ENCODE measurements at regions not wholly inside any gene's neighbourhood (a gene's known extent, or its start where the extent isn't known, plus 50 kb on each side); places are given as distances from the start of the nearest gene placed in this dataset.

GRCh38 chr6:82690283-82690682 is 326.7 kb downstream of the TPBG start:
- Mint-ChIP-seq H3K4me1 (peaks cover 13% of the 10 kb centered on the region), H3K27ac (no peak overlapping the region), H3K4me3 (no peak overlapping the region), H3K27me3 (ENCODE audit: low read depth) (no peaks in the 10 kb centered on the region), H3K9me3 (no peaks in the 10 kb centered on the region), H3K36me3 (no peaks in the 10 kb centered on the region)
- ChIA-PET CTCF (interaction anchor here (2.4 kb wide), 1 partner anchor 22 kb away, joined by 7 read pairs; no protein-coding TSS in a partner anchor), POLR2A (no interaction called here)
- DNase-seq (ENCODE audit: low spot score), result no peak
- ATAC-seq, result no peak
- TF ChIP-seq FOXP4 (CRISPR knock-in tag; IDR thresholded peaks at IDR 0.05) (no peak), ZNF512 (CRISPR knock-in tag; IDR thresholded peaks at IDR 0.05; ENCODE audit: borderline replicate concordance) (no peak), ZNF219 (CRISPR knock-in tag; IDR thresholded peaks at IDR 0.05; ENCODE audit: borderline replicate concordance) (no peak), SOX15 (CRISPR knock-in tag; IDR thresholded peaks at IDR 0.05) (no peak), USF2 (CRISPR knock-in tag; IDR thresholded peaks at IDR 0.05) (no peak), IRF2 (CRISPR knock-in tag; IDR thresholded peaks at IDR 0.05; ENCODE audit: borderline replicate concordance, low read depth) (no peak), MYBL2 (CRISPR knock-in tag; IDR thresholded peaks at IDR 0.05) (no peak), NFATC4 (CRISPR knock-in tag; IDR thresholded peaks at IDR 0.05) (no peak), IRF1 (CRISPR knock-in tag; IDR thresholded peaks at IDR 0.05) (no peak), ZNF396 (CRISPR knock-in tag; IDR thresholded peaks at IDR 0.05; ENCODE audit: borderline replicate concordance) (no peak), ZNF416 (CRISPR knock-in tag; IDR thresholded peaks at IDR 0.05) (no peak), NFE2L1 (CRISPR knock-in tag; IDR thresholded peaks at IDR 0.05) (no peak), TCF7 (CRISPR knock-in tag; IDR thresholded peaks at IDR 0.05; ENCODE audit: low read depth) (no peak)

- ChIA-PET CTCF (interaction anchor here (1.0 to 2.4 kb wide), 2 partner anchors 20 to 430 kb away, joined by 3 to 7 read pairs; no protein-coding TSS in a partner anchor), POLR2A (no interaction called here)
- H3K4me3 Mint-ChIP-seq, result no peak overlapping the region
Observed at GRCh38 chr6:82691997-82692396, 328.4 kb downstream of the TPBG start.

GRCh38 chr6:82693094-82693493 is 329.5 kb downstream of the TPBG start:
- CTCF ChIA-PET, result interaction anchor here (1.0 to 1.7 kb wide), 2 partner anchors 19 to 431 kb away, joined by 3 to 4 read pairs; no protein-coding TSS in a partner anchor
- Mint-ChIP-seq H3K4me1 (peaks cover 8% of the 10 kb centered on the region), H3K36me3 (no peaks in the 10 kb centered on the region), H3K27ac (no peak overlapping the region), H3K9me3 (no peaks in the 10 kb centered on the region), H3K4me3 (no peak overlapping the region), H3K27me3 (ENCODE audit: low read depth) (no peaks in the 10 kb centered on the region)
- DNase-seq (ENCODE audit: low spot score) (no peak), ATAC-seq (no peak)
- POLR2A ChIA-PET, result no interaction called here
- TF ChIP-seq E2F1 (CRISPR knock-in tag; IDR thresholded peaks at IDR 0.05) (no peak), ZMAT4 (CRISPR knock-in tag; IDR thresholded peaks at IDR 0.05) (no peak), CREM (CRISPR knock-in tag; IDR thresholded peaks at IDR 0.05) (no peak), ZNF396 (CRISPR knock-in tag; IDR thresholded peaks at IDR 0.05; ENCODE audit: borderline replicate concordance) (no peak), PRDM15 (CRISPR knock-in tag; IDR thresholded peaks at IDR 0.05) (no peak)

More at GRCh38 chr6:82691997-82692396, 328.4 kb downstream of the TPBG start:
- Mint-ChIP-seq H3K27ac (no peak overlapping the region), H3K27me3 (ENCODE audit: low read depth) (no peaks in the 10 kb centered on the region), H3K9me3 (no peaks in the 10 kb centered on the region), H3K4me1 (peaks cover 13% of the 10 kb centered on the region), H3K36me3 (no peaks in the 10 kb centered on the region)
- DNase-seq (ENCODE audit: low spot score) (no peak), ATAC-seq (no peak)
- TF ChIP-seq ATF2 (CRISPR knock-in tag; IDR thresholded peaks at IDR 0.05; ENCODE audit: borderline replicate concordance, low read depth) (no peak), ZNF121 (CRISPR knock-in tag; IDR thresholded peaks at IDR 0.05) (no peak), JAZF1 (CRISPR knock-in tag; IDR thresholded peaks at IDR 0.05) (no peak), TP53 (CRISPR knock-in tag; IDR thresholded peaks at IDR 0.05) (no peak)
